SIG-M5 treated with dmso at 0.1 percent for 504 hours (cell line): ENCODE measurements at regions not wholly inside any gene's neighbourhood (a gene's known extent, or its start where the extent isn't known, plus 50 kb on each side); places are given as distances from the start of the nearest gene placed in this dataset.
A peak's percentile ranks its signal among the peaks of the same experiment; 100 is the strongest.
"Not testable (repeated sequence)": the region's sequence is repeated elsewhere in the genome, so short reads cannot be mapped to it uniquely, and the experiment has no call there.

Experiments used
- DNase-seq: peaks from one replicate; lab custom pipeline; 2025; ENCODE audit not compliant: unreplicated experiment; lab: John Stamatoyannopoulos, UW

- DNase-seq: no peak
Measured at GRCh38 chr6:167688123-167688522, 138.6 kb upstream of the AFDN start.

GRCh38 chr6:167689278-167689677, 137.4 kb upstream of the AFDN start:
- no peak for DNase-seq

- no peak for DNase-seq
Measured at GRCh38 chr6:167689751-167690150, 137.0 kb upstream of the AFDN start.

GRCh38 chr6:167690167-167690922, 136.4 kb upstream of the AFDN start:
- not testable (repeated sequence) for DNase-seq

GRCh38 chr6:167690931-167691330, 135.8 kb upstream of the AFDN start:
- DNase-seq: no peak

DNA sequence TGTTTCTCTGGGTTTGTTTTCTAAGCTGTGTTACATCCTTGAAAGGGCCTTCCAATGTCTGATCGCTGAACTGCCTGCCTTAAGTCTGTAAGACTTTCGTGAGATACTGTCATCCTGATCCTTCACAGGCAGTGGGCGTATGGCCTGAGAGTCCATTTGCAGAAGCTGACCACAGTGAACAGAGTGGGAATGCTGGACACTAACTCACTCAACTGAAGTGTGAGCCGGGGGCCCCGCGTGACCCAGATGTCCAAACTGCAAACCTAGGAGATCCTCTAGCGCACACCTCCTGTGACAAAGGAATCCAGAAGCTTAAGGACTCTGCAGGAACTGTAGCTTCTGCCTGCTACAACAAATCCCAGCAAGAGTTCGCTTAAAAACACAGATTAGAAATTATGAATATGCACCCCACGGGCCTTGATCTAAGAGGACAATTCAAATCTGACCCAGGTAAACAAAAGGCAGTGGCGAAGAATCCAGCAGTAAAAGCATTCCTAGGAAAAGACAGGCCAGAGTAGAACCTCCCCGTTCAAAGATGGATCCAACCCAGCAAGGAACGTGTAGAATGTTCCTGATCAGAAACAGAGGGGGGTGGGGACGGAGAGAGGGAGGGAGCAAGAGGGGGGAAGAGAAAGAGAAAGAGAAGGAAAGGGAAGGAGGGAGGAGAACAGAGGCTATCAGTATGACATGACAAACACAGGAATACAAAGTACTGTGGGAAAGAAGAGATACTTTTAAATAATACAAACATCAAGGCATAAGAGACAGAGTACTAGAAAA, 135.0 kb upstream of the AFDN start:
- DNase-seq: no peak

GRCh38 chr6:167693478-167693877, 133.2 kb upstream of the AFDN start:
- DNase-seq: not testable (repeated sequence)

- DNase-seq: no peak
Measured at GRCh38 chr6:167695831-167696230, 130.9 kb upstream of the AFDN start.

DNA sequence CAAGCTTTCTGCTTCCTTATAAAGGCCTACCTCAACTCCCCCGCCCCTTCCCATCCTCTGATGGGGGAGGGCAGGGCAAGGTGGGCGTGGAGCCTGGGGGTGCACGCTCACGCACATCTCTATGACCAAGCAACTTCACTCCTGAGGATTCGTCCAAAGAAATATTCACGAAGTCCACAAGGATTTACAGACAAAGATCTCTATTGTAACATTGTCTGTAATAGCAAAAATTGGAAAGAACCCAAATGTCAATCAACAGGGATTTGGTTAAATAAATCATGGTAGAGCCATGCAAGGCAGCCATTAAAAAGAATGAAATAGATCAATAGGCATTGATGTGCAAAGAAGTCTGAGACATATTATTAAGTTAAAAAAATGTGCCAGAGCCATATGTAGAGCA, 130.4 kb upstream of the AFDN start:
- DNase-seq: no peak

- DNase-seq: no peak
Measured at GRCh38 chr6:167697316-167697715, 129.4 kb upstream of the AFDN start.

DNA sequence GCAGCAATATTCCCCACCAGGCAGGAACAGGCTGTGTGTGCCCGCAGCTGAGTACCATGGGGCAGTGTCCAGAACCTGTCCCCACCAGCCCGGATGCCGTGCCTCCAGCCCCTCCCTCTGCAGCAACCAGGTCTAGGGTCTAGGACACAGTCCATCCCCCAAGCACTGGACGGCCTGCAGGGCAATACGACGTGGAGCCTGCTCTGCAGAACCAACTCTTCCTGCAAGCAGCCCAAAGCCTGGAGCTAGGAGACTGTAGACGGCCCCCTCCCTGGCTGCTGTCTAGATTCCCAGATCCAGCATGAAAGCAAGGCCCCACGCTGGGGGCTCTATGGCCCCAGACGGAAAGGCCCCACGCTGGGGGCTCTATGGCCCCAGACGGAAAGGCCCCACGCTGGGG, 128.2 kb upstream of the AFDN start:
- no peak for DNase-seq

DNA sequence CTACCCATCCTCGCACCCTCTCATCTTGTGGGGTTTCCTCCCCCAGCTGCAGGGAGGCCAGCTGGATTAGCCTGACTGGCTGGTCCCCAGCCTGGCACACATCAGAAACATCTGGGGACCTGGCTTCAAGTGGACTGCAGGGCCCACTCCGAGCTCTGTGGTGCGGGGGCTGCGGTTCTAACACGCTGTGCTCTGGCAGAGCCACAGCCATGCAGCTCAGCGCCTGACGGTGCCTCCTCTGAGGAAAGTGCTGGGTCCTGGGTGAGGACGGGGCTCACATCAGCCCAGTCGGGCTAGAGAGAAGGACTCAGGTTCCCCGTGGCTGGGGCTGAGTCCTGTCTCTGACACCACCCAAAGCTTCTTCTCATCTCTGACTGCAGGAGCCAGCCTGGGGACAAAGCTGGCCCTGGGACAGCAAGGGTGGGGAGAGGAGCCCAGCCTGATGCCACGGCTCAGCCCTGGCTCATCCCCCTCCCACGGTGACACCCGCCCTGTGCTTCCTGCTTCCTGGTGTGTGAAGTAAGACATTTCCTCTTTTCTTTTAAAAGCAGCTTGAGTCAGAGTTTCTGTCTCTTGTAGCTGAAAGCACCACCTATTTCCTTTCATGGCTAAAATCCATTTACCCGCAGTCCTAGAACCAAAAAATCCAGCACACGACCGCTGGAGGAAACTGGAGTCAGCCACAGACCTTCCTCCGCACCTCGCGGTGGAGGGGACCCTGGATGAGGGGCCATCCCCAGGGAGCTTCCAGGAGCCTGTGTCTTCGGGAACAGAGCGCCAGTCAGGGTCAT, 127.4 kb upstream of the AFDN start:
- peak; percentile 86 for DNase-seq

- DNase-seq: no peak
Measured at GRCh38 chr6:167700199-167700598, 126.5 kb upstream of the AFDN start.

- no peak for DNase-seq
Measured at GRCh38 chr6:167701010-167701409, 125.7 kb upstream of the AFDN start.

GRCh38 chr6:167702241-167702827, 124.4 kb upstream of the AFDN start:
- DNase-seq: peak; percentile 22

- DNase-seq: no peak
Measured at GRCh38 chr6:167703347-167703746, 123.4 kb upstream of the AFDN start.

GRCh38 chr6:167703781-167704180, 122.9 kb upstream of the AFDN start:
- DNase-seq: no peak

DNA sequence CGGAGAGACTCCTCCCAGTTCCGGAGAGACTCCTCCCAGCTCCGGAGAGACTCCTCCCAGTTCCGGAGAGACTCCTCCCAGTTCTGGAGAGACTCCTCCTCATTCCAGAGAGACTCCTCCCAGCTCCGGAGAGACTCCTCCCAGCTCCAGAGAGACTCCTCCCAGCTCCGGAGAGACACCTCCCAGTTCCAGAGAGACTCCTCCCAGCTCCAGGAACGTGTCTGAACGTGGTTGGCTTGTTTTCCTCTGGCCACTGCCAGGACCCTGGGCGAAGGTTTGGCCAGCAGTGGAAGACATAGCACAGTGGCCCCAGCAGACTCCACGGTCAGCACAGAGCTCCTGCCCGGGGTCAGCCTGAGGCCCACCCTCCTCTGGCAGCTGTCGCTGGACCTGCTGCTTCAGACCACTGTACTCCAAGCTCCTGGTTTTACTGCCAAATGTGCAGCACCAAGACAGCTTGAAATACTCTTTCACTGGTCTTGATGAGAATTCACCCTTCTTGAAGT, 122.3 kb upstream of the AFDN start:
- no peak for DNase-seq

DNA sequence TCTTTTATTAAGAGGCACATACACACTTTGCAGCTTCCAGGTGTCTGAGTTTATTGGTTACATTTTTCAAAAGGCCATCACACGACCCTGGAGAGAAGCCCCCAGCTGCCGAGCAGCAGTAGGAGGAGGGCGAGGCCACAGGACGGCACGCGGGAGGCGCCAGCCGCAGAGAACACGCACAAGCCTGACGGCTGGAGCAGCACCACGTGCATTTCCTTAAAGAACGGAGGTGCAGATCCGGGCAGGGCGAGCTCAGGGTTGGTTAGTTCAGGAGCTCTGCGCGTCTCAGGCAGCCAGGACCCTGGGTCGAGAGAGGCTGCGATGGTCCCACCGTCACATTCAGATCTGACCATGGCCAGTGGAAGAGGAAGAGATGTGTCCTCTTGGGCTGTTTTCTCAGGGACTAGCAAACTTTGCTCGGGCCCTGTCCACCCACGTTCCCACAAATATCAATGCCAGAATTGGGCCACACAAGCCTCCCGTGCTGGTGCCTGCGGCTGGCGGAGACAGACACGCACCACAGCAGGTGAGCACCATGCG, 121.4 kb upstream of the AFDN start:
- DNase-seq: no peak

DNA sequence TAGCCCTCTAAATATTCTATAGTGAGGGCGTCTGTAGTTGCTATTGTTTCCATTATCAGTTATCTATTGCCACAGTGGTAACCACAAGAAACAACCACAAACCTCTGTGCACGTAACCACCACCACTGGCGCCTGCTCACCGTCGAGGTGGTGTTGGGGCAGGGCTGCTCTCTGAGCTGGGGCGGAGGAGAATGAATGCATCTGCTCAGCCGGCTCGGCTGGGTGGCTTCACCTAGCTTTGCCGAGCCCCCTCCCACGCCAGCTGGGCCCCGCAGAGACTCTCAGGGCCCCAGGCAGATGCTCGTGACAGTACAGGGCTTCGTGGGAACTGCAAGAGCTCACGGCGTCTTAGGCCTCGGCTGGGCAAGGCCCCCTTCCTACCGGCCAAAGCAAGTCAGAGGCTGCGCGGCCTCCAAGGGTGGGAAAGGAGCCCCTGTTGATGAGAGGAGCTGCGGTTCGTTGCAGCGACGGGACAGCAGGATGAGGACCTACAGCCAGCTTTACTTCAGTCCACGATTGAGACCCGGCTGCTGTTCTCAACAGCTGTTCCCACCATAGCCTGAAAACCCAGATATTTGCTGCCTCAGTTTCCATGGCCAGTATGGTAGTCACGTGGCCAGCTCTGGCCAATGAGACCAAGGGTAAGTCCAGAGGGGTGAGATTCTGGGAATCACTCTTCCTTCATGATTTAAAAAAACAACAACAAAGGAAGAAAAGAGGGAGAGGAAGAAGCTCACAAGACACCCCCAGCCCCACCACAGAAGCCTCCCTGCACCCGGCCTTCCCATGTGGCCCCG, 120.2 kb upstream of the AFDN start:
- DNase-seq: peak; percentile 53
